ENCODE measurements at regions not wholly inside any gene's neighbourhood (a gene's known extent, or its start where the extent isn't known, plus 50 kb on each side); places are given as distances from the start of the nearest gene placed in this dataset.
"Not testable (repeated sequence)": the region's sequence is repeated elsewhere in the genome, so short reads cannot be mapped to it uniquely, and the experiment has no call there.

DNA sequence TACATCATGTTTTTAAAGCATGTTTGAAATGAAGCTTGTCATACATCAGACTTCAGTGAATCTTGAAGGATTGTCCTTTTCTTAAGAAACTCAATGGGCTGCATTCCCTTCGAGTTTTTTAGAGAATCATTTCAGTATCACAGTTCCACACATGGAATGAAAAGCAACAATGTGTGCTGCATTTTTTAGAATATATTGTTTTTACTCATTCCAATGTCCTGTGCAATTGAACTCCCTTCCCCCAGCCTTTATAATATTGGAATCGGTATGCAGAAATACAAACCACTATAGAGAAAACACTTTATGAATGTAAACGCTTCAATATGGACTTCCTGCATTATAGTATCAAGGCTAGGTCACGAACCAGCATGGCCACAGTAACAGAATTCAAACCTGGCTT, 634.4 kb downstream of the GATA3 start:
- H3K27ac ChIP-seq = no peak overlapping the region
- no peak for DNase-seq
- H3K4me1 ChIP-seq = no peaks in the 10 kb centered on the region
- H3K27me3 ChIP-seq = no peaks in the 10 kb centered on the region
- TF ChIP-seq, protein P1, sequence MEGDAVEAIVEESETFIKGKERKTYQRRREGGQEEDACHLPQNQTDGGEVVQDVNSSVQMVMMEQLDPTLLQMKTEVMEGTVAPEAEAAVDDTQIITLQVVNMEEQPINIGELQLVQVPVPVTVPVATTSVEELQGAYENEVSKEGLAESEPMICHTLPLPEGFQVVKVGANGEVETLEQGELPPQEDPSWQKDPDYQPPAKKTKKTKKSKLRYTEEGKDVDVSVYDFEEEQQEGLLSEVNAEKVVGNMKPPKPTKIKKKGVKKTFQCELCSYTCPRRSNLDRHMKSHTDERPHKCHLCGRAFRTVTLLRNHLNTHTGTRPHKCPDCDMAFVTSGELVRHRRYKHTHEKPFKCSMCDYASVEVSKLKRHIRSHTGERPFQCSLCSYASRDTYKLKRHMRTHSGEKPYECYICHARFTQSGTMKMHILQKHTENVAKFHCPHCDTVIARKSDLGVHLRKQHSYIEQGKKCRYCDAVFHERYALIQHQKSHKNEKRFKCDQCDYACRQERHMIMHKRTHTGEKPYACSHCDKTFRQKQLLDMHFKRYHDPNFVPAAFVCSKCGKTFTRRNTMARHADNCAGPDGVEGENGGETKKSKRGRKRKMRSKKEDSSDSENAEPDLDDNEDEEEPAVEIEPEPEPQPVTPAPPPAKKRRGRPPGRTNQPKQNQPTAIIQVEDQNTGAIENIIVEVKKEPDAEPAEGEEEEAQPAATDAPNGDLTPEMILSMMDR (IDR thresholded peaks at IDR 0.05) = no peak
- no peak overlapping the region for H3K4me3 ChIP-seq
- H3K36me3 ChIP-seq = no peaks in the 10 kb centered on the region
- intact Hi-C loops (cut with DNase I; ENCODE audit: low total_unique reads) = no loop called here
- H3K9me3 ChIP-seq = no peaks in the 10 kb centered on the region

DNA sequence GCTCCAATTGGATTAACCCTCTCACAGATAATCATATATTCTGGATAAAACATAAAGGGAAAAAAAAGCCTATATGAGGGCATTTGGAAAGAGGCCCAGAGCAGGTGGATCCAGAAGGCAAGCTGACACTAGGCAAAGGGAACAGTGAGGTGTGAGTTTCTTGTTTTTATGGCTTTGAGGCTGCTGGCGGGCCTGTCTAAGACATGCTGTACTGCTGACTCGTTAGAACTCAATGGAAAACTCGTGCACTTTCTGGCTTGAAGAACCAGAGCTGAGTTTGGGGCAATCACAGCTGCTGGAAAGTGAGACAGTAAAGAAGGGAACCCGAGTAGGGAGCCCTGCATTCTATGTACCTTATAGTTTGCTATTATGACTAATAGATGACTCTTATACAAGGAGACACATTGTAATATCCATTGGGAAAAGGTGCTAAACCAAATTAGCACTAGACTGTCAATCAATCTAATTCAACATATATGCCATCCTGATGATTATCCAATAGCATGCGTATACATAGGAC, 637.1 kb downstream of the GATA3 start:
- Histone ChIP-seq H3K27ac (no peak overlapping the region), H3K9me3 (no peaks in the 10 kb centered on the region)

DNA sequence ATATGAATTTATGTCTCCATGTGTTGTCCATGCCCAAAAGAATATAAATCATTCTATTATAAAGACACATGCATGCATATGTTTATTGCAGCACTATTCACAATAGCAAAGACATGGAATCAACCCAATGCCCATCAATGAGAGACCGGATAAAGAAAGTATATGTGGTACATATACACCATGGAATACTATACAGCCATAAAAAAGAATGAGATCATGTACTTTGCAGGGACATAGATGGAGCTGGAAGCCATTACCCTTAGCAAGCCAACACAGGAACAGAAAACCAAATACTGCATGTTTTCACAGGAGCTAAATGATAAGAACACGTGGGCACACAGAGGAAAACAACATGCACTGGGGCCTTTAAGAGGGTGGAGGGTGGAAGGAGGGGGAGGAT, 639.1 kb downstream of the GATA3 start:
- H3K4me3 ChIP-seq; intact Hi-C loops (cut with DNase I; ENCODE audit: low total_unique reads); H3K27me3 ChIP-seq; H3K27ac ChIP-seq; H3K36me3 ChIP-seq; H3K9me3 ChIP-seq; DNase-seq; H3K4me1 ChIP-seq: not testable (repeated sequence)

More for the DNA sequence above, 637.1 kb downstream of the GATA3 start:
- no peaks in the 10 kb centered on the region for H3K36me3 ChIP-seq
- no peak for DNase-seq
- H3K4me1 ChIP-seq = no peaks in the 10 kb centered on the region
- no peaks in the 10 kb centered on the region for H3K27me3 ChIP-seq
- TF ChIP-seq, protein P1 (IDR thresholded peaks at IDR 0.05) = no peak
- intact Hi-C loops (cut with DNase I; ENCODE audit: low total_unique reads) = no loop called here
- H3K4me3 ChIP-seq = no peak overlapping the region

DNA sequence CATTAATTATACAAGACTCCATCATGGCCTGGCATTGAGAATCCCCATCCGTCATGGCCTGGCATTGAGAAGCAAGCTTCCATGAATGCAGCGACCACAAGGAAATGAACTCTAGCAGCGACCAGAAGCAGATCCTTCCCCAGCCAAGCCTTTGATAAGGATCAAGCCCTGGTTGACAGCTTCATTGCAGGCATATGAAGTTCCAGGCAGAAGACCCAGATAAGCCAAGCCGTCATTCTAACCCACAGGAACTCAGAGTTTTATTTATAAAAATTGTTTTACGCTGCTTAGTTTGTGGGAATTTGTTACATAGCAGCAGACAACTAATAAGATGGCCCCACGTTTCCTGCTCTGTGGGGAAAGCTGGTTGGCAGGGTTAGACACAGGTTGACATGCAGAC, 642.3 kb downstream of the GATA3 start:
- DNase-seq = no peak
- no peaks in the 10 kb centered on the region for H3K36me3 ChIP-seq
- no peak overlapping the region for H3K27ac ChIP-seq
- intact Hi-C loops (cut with DNase I; ENCODE audit: low total_unique reads) = no loop called here
- no peaks in the 10 kb centered on the region for H3K4me1 ChIP-seq
- no peaks in the 10 kb centered on the region for H3K9me3 ChIP-seq
- TF ChIP-seq, protein P1 (IDR thresholded peaks at IDR 0.05) = no peak
- H3K27me3 ChIP-seq = no peaks in the 10 kb centered on the region
- H3K4me3 ChIP-seq = no peak overlapping the region

DNA sequence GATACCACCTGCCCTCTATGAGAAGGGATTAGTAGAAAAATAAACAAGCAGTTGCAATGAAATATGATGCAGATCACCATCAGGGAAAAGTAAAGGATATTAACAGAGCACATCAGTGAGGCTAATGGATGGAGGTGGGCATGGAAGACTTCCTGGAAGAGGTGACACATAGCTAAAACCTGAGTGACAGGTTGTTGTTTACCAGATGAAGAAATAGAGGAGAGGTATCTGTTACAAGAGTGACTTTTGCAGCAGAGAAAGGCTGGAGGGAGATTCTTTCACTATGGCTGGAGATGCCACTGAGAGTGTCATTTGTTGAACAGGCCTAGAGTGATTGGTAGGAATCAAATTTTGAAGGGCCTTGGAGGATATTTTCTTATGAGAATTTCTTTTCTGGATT, 646.2 kb downstream of the GATA3 start:
- H3K9me3 ChIP-seq = no peaks in the 10 kb centered on the region
- TF ChIP-seq, protein P1 (IDR thresholded peaks at IDR 0.05) = no peak
- H3K4me1 ChIP-seq = no peaks in the 10 kb centered on the region
- H3K4me3 ChIP-seq = no peak overlapping the region
- intact Hi-C loops (cut with DNase I; ENCODE audit: low total_unique reads) = no loop called here
- no peak for DNase-seq
- no peak overlapping the region for H3K27ac ChIP-seq
- no peaks in the 10 kb centered on the region for H3K36me3 ChIP-seq
- H3K27me3 ChIP-seq = no peaks in the 10 kb centered on the region

DNA sequence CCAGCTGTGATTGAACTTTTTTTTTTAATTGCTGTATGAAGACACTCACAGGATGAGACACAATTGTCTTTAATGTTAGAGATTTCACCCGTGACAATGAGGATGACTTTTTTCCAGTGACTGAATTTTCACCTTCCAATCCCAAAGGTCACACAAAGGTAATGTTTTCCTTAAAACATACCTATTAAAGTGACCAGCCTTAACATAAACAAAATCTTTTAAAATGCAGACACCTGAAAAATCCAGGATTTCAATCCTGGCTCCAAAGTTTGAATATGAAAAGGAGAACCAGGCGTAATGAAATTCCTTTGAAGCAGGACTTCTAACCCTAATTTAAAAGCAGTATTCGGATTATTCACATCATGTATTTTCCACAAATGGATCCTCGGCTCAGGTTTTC, 647.7 kb downstream of the GATA3 start:
- Histone ChIP-seq H3K4me3 (no peak overlapping the region), H3K4me1 (no peaks in the 10 kb centered on the region), H3K36me3 (no peaks in the 10 kb centered on the region), H3K9me3 (no peaks in the 10 kb centered on the region), H3K27me3 (no peaks in the 10 kb centered on the region), H3K27ac (no peak overlapping the region)
- DNase-seq = no peak
- intact Hi-C loops (cut with DNase I; ENCODE audit: low total_unique reads) = no loop called here
- TF ChIP-seq, protein P1 (IDR thresholded peaks at IDR 0.05) = no peak

Measured in tibial artery (tissue), 4 donors.